ENCODE measurements at regions not wholly inside any gene's neighbourhood (a gene's known extent, or its start where the extent isn't known, plus 50 kb on each side); places are given as distances from the start of the nearest gene placed in this dataset.
"Not testable (repeated sequence)": the region's sequence is repeated elsewhere in the genome, so short reads cannot be mapped to it uniquely, and the experiment has no call there.

DNA sequence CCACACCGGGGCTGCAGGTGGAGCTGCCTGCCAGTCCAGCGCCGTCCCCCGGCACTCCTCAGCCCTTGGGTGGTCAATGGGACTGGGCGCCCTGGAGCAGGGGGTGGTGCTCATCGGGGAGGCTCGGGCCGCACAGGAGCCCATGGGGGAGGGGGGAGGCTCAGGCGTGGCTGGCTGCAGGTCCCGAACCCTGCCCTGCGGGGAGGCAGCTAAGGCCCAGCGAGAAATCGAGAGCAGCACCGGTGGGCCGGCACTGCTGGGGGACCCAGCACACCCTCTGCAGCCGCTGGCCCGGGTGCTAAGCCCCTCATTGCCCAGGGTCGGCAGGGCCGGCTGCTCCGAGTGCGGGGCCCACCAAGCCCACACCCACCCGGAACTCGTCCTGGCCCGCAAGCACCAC is 145.9 kb upstream of the NRP1 start:
- TF ChIP-seq, protein P1, sequence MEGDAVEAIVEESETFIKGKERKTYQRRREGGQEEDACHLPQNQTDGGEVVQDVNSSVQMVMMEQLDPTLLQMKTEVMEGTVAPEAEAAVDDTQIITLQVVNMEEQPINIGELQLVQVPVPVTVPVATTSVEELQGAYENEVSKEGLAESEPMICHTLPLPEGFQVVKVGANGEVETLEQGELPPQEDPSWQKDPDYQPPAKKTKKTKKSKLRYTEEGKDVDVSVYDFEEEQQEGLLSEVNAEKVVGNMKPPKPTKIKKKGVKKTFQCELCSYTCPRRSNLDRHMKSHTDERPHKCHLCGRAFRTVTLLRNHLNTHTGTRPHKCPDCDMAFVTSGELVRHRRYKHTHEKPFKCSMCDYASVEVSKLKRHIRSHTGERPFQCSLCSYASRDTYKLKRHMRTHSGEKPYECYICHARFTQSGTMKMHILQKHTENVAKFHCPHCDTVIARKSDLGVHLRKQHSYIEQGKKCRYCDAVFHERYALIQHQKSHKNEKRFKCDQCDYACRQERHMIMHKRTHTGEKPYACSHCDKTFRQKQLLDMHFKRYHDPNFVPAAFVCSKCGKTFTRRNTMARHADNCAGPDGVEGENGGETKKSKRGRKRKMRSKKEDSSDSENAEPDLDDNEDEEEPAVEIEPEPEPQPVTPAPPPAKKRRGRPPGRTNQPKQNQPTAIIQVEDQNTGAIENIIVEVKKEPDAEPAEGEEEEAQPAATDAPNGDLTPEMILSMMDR (conservative IDR thresholded peaks at IDR 0.05; ENCODE audit: low read length) = not testable (repeated sequence)
- TF ChIP-seq EZH2phosphoT487 (IDR thresholded peaks at IDR 0.05; ENCODE audit: borderline replicate concordance) = not testable (repeated sequence)
